ENCODE measurements at regions not wholly inside any gene's neighbourhood (a gene's known extent, or its start where the extent isn't known, plus 50 kb on each side); places are given as distances from the start of the nearest gene placed in this dataset.
"Not testable (repeated sequence)": the region's sequence is repeated elsewhere in the genome, so short reads cannot be mapped to it uniquely, and the experiment has no call there.

DNA sequence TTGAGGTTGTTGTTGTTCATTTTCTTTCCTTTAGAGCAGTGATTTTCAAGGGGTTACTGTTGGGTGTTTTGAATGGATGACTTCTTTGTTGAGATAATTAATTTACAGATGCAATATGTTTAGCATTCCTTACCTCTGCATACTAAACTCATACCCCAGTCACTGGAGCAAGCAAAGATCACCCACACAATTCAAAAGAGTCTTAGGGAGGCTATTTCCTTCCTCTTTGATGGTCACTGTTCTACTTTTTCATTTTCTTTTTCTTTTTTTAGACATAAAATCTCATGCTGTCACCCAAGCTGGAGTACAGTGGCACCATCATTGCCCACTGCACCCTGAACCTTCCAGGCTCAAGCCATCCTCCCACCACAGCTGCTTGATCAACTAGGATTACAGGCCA is 723.8 kb upstream of the DEFB115 start:
- H3K18ac ChIP-seq (ENCODE audit: low read length); H2BK5ac ChIP-seq (ENCODE audit: low read length); H2AK5ac ChIP-seq (ENCODE audit: low read depth, low read length); H3K23ac ChIP-seq (ENCODE audit: low read depth, low read length, poor library complexity); H3K9me3 ChIP-seq (replicated peaks in 1 of 2; ENCODE audit: control insufficient read depth in 2 of 2, insufficient read depth in 1 of 2, low read depth in 1 of 2, low read length in 2 of 2); H3K4me2 ChIP-seq (ENCODE audit: insufficient read depth, low read length, poor library complexity, severe bottlenecking); H3K36me3 ChIP-seq (replicated peaks in 1 of 2; ENCODE audit: control insufficient read depth in 2 of 2, insufficient read depth in 2 of 2, low read length in 2 of 2); H2AFZ ChIP-seq (ENCODE audit: low read length); H3K14ac ChIP-seq (ENCODE audit: low read length); H3K9ac ChIP-seq (ENCODE audit: low read depth, low read length, poor library complexity); H3K27me3 ChIP-seq (ENCODE audit: control insufficient read depth in 3 of 3, insufficient read depth in 3 of 3, low read depth in 1 of 3, low read length in 3 of 3); H3K79me1 ChIP-seq (ENCODE audit: low read depth, low read length); H3K4me3 ChIP-seq (ENCODE audit: low read length in 2 of 2); H3K27ac ChIP-seq (replicated peaks; ENCODE audit: low read length); H3K4me1 ChIP-seq (ENCODE audit: control insufficient read depth in 2 of 2, insufficient read depth in 1 of 2, low read depth in 1 of 2, low read length in 2 of 2); H4K8ac ChIP-seq (ENCODE audit: low read depth, low read length); H2BK120ac ChIP-seq (ENCODE audit: low read depth, low read length); DNase-seq (ENCODE audit: low spot score); H3K4ac ChIP-seq (ENCODE audit: low read length); H4K91ac ChIP-seq (ENCODE audit: low read depth, low read length, poor library complexity); H2BK15ac ChIP-seq (ENCODE audit: low read length); H2BK12ac ChIP-seq (ENCODE audit: low read length): not testable (repeated sequence)

DNA sequence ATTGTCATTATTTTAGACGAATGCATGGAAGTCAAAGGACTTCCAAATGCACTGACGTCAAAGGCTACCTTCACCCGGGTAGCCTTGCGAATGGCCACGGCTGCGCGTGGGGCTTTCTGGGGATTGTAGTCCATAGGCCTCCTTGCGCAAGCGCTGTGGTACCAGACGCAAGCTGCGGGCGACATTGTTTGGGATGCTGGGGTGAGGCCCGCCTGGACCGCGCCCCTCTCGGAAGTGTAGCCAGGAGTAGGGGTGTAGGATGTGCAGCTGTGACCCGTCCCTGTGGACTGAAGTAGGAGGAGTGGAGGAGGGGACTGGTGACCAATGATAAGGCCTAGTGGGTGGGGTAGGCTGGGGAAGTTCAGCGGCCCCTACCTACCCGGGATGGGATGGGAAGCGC is 720.0 kb upstream of the DEFB115 start:
- DNase-seq (ENCODE audit: low spot score): peak; percentile 5
- not testable (repeated sequence) for H3K4ac ChIP-seq (ENCODE audit: low read length); H3K79me1 ChIP-seq (ENCODE audit: low read depth, low read length)

DNA sequence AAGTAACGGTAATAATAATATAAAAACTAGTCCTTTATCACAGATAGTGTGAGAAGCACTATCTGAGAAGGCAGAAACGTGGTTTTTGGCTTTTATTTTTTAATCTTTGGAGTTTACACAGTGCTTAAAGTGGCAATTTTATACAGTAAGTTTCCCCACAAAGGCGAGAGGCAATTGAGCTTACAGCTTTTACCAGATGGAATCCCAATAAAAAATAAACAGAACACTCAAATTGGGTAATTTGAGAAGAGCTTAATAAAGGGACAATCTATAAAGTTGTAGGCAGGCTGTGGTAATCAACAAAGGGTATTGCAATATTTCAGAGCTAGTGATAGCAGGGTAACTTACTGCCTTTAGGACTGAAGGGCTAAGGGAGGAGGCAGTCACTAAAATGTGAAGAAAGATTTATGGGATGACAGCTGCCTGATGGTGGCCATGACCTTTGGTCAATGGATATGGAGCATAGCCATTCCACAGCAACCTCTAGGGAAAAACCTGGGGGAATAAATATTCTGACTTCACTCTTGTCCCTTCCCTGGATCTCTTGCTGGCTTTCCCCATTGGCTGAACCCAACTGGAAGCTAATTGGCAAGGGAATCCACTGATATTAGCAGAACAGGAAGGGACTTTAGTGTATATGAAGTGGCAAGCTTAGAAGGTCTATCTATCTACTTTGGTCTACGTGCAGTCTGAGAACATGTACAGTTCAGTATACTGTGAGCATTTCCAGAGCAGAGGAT is 717.0 kb upstream of the DEFB115 start:
- H2BK12ac ChIP-seq (ENCODE audit: low read length); H3K4me2 ChIP-seq (ENCODE audit: insufficient read depth, low read length, poor library complexity, severe bottlenecking); H3K27me3 ChIP-seq (ENCODE audit: control insufficient read depth in 3 of 3, insufficient read depth in 3 of 3, low read depth in 1 of 3, low read length in 3 of 3); H3K4me3 ChIP-seq (ENCODE audit: low read length in 2 of 2); H3K9ac ChIP-seq (ENCODE audit: low read depth, low read length, poor library complexity); H2BK15ac ChIP-seq (ENCODE audit: low read length); H3K14ac ChIP-seq (ENCODE audit: low read length); H3K27ac ChIP-seq (replicated peaks; ENCODE audit: low read length); H3K79me1 ChIP-seq (ENCODE audit: low read depth, low read length); H3K18ac ChIP-seq (ENCODE audit: low read length); H3K4ac ChIP-seq (ENCODE audit: low read length); H3K4me1 ChIP-seq (ENCODE audit: control insufficient read depth in 2 of 2, insufficient read depth in 1 of 2, low read depth in 1 of 2, low read length in 2 of 2); H2AK5ac ChIP-seq (ENCODE audit: low read depth, low read length); H2BK120ac ChIP-seq (ENCODE audit: low read depth, low read length); H3K36me3 ChIP-seq (replicated peaks in 1 of 2; ENCODE audit: control insufficient read depth in 2 of 2, insufficient read depth in 2 of 2, low read length in 2 of 2); H3K9me3 ChIP-seq (replicated peaks in 1 of 2; ENCODE audit: control insufficient read depth in 2 of 2, insufficient read depth in 1 of 2, low read depth in 1 of 2, low read length in 2 of 2); H2BK5ac ChIP-seq (ENCODE audit: low read length); H4K91ac ChIP-seq (ENCODE audit: low read depth, low read length, poor library complexity); H4K8ac ChIP-seq (ENCODE audit: low read depth, low read length); H3K23ac ChIP-seq (ENCODE audit: low read depth, low read length, poor library complexity); DNase-seq (ENCODE audit: low spot score); H2AFZ ChIP-seq (ENCODE audit: low read length): not testable (repeated sequence)
- WGBS, 2 donors (ENCODE audit: extremely low coverage in 2 of 2, insufficient read length in 2 of 2, insufficient replicate concordance in 1 of 2): no CpG with 5 or more reads among the region's 4 CpGs

More for the DNA sequence above, 720.0 kb upstream of the DEFB115 start:
- not testable (repeated sequence) for H4K8ac ChIP-seq (ENCODE audit: low read depth, low read length); H2BK15ac ChIP-seq (ENCODE audit: low read length); H2BK12ac ChIP-seq (ENCODE audit: low read length); H3K18ac ChIP-seq (ENCODE audit: low read length); H2BK5ac ChIP-seq (ENCODE audit: low read length); H3K14ac ChIP-seq (ENCODE audit: low read length); H4K91ac ChIP-seq (ENCODE audit: low read depth, low read length, poor library complexity); H3K36me3 ChIP-seq (replicated peaks in 1 of 2; ENCODE audit: control insufficient read depth in 2 of 2, insufficient read depth in 2 of 2, low read length in 2 of 2); H3K4me1 ChIP-seq (ENCODE audit: control insufficient read depth in 2 of 2, insufficient read depth in 1 of 2, low read depth in 1 of 2, low read length in 2 of 2); H3K23ac ChIP-seq (ENCODE audit: low read depth, low read length, poor library complexity); H2AFZ ChIP-seq (ENCODE audit: low read length); H3K27me3 ChIP-seq (ENCODE audit: control insufficient read depth in 3 of 3, insufficient read depth in 3 of 3, low read depth in 1 of 3, low read length in 3 of 3); H3K27ac ChIP-seq (replicated peaks; ENCODE audit: low read length); H2BK120ac ChIP-seq (ENCODE audit: low read depth, low read length); H2AK5ac ChIP-seq (ENCODE audit: low read depth, low read length); H3K9me3 ChIP-seq (replicated peaks in 1 of 2; ENCODE audit: control insufficient read depth in 2 of 2, insufficient read depth in 1 of 2, low read depth in 1 of 2, low read length in 2 of 2)
- Histone ChIP-seq H3K9ac (ENCODE audit: low read depth, low read length, poor library complexity) (peak overlapping the region; percentile 70), H3K4me3 (ENCODE audit: low read length in 2 of 2) (peak overlapping the region in 1 of 2 donors; percentile 76), H3K4me2 (ENCODE audit: insufficient read depth, low read length, poor library complexity, severe bottlenecking) (peak overlapping the region; percentile 40)
- WGBS, 2 donors (ENCODE audit: extremely low coverage in 2 of 2, insufficient read length in 2 of 2, insufficient replicate concordance in 1 of 2): no CpG with 5 or more reads among the region's 20 CpGs

DNA sequence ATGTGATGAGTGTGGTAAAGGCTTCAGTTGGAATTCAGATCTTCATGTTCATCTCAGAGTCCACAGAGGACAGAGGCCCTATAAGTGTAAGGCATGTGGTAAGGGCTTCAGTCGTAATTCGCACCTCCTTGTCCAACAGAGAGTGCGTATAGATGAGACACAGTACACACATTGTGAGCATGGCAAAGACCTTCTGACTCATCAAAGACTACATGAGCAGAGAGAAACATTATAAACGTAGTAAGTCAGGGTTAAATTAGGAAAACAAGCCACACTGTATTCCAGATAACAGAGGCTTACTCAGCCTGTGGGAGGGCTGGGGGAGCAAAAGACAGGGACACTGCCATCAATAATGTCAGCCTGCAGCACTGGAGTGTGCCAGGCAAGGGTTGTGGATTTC is 706.2 kb upstream of the DEFB115 start:
- H4K8ac ChIP-seq (ENCODE audit: low read depth, low read length); H3K18ac ChIP-seq (ENCODE audit: low read length); H3K23ac ChIP-seq (ENCODE audit: low read depth, low read length, poor library complexity); H3K4me3 ChIP-seq (ENCODE audit: low read length in 2 of 2); H3K4ac ChIP-seq (ENCODE audit: low read length); H3K4me2 ChIP-seq (ENCODE audit: insufficient read depth, low read length, poor library complexity, severe bottlenecking); H3K36me3 ChIP-seq (replicated peaks in 1 of 2; ENCODE audit: control insufficient read depth in 2 of 2, insufficient read depth in 2 of 2, low read length in 2 of 2); H3K14ac ChIP-seq (ENCODE audit: low read length); H3K79me1 ChIP-seq (ENCODE audit: low read depth, low read length); H2BK120ac ChIP-seq (ENCODE audit: low read depth, low read length); H3K9ac ChIP-seq (ENCODE audit: low read depth, low read length, poor library complexity); H2AFZ ChIP-seq (ENCODE audit: low read length); H2BK15ac ChIP-seq (ENCODE audit: low read length); H3K27ac ChIP-seq (replicated peaks; ENCODE audit: low read length); H2BK12ac ChIP-seq (ENCODE audit: low read length); DNase-seq (ENCODE audit: low spot score); H3K4me1 ChIP-seq (ENCODE audit: control insufficient read depth in 2 of 2, insufficient read depth in 1 of 2, low read depth in 1 of 2, low read length in 2 of 2); H3K9me3 ChIP-seq (replicated peaks in 1 of 2; ENCODE audit: control insufficient read depth in 2 of 2, insufficient read depth in 1 of 2, low read depth in 1 of 2, low read length in 2 of 2); H2AK5ac ChIP-seq (ENCODE audit: low read depth, low read length); H4K91ac ChIP-seq (ENCODE audit: low read depth, low read length, poor library complexity); H2BK5ac ChIP-seq (ENCODE audit: low read length); H3K27me3 ChIP-seq (ENCODE audit: control insufficient read depth in 3 of 3, insufficient read depth in 3 of 3, low read depth in 1 of 3, low read length in 3 of 3): not testable (repeated sequence)
- WGBS, 2 donors (ENCODE audit: extremely low coverage in 2 of 2, insufficient read length in 2 of 2, insufficient replicate concordance in 1 of 2): no CpG with 5 or more reads among the region's 4 CpGs
